ENCODE measurements at regions not wholly inside any gene's neighbourhood (a gene's known extent, or its start where the extent isn't known, plus 50 kb on each side); places are given as distances from the start of the nearest gene placed in this dataset.

DNA sequence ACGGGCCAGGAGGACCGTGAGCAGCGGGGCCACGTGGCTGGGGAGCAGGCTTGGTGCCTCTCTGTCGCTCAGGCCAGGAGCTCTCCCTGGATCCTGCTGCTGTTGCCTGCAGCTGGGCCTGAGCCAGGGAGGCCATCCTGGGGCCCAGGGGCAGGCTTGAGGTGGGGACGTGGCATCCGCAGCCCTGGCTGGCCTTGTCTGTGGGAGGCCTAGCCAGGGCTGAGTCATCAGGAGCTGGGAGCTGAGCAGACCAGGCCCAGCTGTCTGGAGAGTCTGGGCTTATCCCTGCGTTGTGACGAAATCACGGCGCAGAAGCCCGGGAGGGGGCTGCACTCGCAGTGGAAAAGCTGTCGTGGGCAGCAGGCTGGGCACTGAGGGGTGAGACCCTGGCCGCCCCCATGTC, 138.8 kb upstream of the COL5A1 start:
- DNase-seq: no peak

DNA sequence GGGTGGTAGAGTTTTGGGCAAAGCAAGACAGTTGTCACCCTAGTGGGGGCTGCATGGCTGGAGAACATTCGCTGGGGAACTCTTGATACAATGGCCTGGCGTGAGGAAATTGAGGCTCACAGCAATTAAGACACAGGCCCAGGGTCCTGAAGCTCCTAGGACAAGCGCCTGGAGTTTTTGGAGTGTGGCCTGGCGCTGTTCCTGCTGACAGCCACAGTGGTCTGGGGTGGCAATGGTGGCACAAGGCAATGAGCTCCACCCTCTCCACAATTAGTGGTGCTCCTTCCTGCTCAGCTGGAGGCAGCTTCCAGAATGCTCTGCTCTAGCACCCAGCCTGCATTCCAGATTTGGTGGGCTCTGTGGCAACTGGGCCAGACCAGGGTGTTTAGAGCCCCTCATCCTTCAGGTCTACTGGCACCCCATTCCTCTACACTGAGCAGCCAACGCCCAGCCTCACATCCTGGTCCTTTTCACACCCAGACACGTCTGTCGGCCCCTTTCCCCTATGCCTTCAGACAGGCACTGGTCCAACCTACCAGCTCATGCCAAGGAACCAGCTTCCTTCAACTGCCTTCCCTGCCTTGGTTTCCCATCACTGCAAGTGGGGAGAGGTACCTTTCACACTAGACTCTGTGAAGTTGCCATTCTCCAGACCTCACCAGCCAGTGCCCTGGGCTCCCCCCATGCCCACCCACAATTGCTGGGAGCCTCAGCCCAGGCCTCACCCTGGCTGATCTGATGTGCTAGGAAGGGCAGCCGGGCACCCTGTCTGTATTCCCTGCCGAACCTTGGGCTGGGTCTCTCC, 138.1 kb upstream of the COL5A1 start:
- DNase-seq: no peak

DNA sequence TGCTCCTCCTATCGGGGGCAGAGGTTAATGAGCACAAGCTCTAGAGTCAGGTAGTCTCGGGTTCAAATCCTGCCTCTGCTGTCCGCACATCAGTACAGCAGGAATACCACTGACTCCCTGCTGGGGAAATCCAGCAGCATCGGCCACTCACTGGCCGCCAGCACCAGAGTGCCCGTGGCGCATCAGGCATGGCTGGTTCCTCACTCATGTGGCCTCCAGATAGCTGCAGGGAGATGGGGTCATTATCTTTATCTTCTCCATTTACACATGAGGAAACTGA, 137.6 kb upstream of the COL5A1 start:
- DNase-seq: no peak

DNA sequence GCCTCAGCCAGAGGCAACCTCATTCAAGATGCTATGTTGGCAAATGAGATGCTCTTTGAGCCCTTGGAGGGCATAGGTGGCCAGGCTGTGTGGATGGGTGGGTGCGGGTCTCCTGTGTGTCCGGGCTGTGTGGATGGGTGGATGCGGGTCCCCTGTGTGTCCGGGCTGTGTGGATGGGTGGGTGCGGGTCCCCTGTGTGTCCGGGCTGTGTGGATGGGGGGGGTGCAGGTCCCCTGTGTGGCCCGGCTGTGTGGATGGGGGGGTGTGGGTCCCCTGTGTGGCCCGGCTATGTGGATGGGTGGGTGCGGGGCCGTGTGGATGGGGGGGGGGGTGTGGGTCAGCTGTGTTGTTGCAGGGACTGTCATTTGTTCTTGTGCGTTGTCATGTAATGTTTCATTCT, 136.6 kb upstream of the COL5A1 start:
- DNase-seq: no peak

DNA sequence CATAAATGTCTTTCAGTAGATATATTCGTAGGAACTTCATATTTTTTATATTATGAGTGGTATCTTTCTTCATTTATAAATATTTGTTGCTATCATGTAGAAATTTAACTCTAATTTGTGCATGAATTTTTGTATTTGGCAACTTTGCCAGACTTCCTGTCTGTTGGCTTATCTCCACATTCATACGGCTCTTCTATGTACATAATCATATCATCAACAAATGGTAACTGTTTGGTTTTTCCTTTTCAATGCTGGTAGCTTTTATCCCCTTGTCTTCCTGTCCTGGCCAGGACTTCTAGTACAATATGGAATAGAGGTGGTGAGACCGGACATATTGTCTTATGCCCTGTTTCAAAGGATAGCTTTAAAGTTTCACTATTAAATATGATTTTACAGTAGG, 132.3 kb upstream of the COL5A1 start:
- no peak for DNase-seq

DNA sequence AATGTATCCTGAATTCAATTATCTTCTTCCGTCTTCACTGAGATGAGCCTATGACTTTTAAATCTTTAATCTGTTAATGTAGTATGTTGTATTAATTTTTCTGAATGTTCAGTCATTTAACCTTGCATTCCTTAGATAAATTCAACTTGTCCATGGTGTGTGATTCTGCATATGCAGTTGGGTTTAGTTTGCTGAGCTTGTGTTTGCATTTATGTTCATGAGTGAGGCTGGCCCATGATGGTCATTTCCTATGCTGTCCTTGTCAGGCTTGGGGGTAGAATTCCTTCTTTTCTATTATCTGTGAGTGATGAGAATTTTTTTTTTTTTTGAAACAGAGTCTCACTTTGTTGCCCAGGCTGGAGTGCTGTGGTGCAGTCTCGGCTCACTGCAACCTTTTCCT, 131.8 kb upstream of the COL5A1 start:
- no peak for DNase-seq

DNA sequence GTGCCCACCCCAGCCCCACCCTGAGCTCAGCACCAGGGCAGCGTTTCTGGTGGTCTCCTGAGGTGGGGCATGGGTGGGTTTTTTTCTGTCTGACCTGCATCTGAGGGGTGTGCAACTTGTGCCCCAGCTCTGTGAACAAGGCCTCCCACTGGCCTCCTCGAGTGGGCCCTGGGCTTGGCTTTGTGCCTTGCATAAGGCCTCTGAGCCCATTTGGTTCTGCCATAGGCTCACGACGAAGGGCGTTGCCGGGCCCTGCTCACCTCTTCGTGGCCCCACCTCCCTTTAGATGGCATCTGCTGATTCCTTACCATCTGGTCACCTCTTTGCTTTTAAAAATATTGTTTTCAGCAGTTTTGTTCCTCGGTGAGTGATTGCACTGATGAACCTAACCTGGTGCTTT, 127.1 kb upstream of the COL5A1 start:
- no peak for DNase-seq

DNA sequence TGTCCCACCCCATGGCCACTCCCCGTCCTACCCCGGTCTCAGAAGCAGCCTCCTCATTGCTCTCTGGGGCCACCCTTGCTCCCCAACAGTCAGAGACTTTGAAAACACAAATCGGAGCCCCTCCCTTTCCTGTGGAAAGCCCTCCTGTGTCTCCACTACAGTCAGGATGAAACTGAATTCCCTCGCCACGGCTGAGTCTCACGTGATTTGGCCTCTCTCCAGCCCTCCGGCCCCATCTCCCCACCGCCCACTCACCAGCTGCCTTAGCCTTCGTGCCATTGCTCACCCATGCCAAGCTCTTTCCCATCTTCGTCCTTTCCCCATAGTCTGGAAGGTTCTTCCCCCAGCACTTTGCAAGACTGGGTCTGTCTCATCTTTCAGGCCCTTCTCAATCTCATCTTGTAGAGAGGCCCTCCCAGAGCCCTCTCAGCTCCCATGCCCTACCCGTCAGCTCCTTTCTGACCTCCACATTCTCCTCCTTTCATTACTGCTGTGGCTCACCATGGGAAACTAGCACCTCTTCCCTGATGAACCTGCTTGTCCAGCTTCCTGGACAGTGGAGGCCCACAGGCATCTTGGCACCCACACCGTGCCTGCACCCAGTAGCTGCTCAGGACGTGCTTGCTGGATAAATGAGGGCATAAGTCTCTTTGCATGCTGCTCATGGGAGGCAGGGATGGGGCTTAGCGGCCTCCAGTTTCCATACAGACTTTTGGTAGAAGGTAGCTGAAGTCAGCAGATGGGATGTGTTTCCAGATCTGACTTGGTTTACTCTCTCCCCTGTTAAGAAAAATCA, 126.4 kb upstream of the COL5A1 start:
- DNase-seq: no peak

DNA sequence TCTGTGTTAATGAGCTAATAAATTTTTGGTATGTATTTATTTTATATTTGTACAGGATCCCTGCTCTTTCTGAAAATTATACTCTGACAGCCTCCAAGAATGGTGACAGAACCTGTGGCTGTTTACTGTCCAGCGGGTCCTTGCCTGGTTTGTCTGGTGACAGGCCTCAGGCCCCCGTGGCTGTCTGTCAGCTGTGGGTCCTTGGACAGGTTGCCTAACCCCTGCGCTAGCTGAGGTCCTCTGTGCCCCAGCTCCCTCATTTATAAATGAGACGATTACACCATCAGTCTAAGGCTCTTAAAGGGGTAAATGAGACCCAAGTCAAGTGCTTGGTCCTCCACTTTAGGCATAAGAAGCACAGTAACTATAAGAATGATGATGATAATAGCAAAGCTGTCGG, 125.1 kb upstream of the COL5A1 start:
- no peak for DNase-seq

DNA sequence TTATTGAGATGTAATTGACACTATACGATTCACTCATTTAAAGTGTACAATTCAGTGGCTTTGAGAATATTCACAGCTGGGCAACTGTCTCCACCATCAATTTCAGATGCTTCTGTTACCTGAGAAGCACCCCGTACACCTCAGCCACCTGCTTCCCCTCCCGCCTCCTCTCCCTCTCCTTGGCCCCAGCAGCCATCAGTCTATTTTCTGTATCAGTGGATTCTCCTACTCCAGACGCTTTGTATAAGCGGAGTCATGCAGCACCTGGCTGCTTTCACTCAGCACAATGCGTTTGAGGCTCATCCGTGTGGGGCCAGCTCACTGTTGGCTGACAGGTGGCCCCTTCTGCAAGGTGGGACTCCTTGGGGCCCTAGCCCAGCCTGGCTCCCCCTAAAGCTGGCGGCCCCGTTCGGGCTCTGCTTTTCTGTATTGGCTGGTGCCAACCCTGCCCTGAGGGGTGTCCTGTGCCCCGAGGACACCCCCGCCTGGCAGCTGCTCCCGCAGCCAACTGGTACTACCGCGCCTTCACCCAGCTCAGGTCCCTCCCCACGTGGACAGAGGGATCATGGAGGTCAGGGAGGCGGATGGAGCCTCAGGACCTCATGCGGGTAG, 124.4 kb upstream of the COL5A1 start:
- no peak for DNase-seq

DNA sequence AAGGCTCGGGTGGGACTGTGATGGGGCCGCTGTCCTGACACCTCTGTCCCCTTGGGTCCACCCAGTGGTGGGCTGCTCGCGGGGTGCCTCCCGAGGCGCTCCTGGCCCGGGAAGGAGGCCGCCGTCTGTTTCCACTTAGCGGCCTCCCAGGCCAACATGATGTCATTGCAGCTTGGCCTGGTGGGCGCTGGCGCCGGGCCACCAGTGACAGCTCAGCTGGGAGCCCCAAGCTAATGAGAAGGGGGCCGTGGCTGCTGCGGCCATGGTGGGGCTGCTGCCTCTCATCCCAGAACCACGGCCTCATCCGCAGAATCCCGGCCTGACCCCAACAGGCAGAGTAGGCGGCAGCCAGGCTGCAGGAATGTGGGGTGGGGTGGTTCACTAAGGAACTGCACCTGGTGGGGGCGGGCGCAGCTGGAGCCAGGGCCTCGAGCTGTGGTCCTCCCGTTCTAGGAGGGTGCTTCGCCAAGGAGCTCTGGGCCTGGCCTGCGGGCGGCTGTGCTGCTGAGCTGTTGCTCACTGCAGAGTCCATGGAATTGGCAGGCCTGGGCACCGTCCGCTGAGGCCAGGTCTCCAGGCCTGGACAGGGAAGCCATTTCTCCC, 123.5 kb upstream of the COL5A1 start:
- DNase-seq: no peak

DNA sequence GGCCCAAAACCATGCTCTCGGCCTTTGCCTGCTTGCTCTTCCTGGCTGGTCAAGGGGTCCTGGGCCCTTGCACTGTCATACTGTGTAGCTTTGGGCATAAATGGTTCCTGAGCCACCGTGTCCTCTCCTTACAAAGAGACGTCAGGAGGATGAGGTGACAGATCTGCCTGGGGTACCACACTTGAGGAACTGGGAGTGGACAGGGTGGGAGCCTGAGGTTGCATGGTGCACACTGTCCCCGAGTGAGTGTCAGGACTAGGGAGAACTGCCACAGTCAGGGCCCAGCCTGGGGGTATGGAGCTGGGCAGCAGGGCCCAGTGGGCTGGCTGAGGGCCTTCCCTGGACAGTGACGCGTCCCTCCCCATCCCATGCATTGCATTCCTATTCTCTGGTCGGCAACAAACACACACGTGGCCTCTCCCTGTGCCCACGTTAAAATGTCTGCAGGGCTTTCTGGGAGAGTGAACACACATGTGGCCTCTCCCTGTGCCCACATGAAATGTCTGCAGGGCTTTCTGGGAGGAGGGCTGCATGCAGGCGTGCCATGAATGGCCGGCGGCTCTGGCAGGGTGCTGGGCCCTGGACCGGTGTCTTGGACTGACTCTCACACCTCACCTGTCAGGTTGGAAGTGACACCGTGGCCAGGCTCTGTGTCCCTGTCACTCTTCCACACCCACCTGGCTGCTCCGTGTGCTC, 122.1 kb upstream of the COL5A1 start:
- no peak for DNase-seq

DNA sequence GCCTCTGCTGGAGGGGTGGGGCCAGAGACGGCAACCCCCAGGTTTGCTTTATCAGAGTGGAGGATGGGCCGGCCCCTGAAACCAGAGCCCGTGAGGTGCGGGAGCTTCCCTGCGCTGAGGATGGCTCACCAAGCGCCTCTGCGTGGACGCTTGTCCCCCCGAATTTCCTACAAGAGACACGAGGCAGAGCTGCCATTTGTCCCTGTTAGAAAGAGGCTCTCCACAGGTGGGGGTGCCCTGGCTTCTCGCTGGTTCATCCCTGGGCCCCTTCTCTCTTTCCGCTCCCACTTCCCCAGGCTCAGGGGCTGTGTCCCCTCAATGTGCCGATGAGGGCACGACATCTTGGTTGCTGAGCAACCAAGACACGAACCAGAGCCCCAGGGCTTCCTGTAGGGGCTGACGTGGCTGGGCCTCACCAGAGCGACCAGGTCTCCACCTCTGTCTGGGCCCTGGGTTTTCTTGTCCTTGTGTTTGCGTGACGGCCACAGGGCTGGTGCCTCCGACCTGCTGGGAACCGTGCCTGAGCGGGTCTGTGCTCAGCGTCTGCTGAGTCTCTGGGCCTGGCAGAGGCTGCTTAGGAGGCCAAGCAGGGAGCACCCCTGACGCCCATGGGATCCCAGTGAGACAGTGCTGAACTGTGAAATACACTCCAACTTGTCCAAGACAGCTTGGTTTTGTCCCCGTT, 119.6 kb upstream of the COL5A1 start:
- DNase-seq: no peak

DNA sequence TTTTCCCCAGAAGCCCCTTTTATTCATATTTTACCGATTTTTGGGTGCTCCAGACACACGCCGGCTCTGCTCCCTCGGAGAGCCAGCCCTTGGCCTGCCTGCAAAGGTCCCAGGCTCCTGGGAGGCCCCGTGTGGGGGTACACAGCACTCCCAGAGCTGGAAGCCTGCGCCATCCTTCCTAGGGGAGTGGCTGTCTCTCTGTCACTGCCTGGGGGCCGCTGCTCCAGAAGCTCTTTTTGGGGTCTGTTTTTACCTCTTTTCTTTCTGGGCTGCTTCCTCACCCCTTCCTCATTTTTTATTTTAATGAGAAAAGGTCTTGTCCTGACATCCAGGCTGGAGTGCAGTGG, 119.1 kb upstream of the COL5A1 start:
- DNase-seq: no peak

DNA sequence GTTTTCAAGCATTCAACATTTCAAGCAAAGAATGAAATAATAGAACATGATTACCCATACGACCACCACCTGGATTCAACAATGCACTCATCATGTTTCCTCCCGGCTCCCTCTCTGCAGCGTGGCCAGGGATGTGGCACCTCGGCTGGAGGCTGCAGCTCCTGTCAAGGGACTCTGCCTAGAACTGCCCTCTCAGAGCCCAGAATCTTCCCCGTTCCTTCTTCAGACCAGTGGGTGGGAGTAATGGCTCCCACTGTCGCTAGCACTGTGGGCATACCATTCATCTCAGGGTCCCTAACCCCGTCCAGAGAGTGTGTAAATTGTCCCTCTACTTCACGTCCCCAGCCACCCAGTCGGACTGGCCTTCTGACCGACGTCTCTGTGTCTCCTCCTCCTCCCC, 118.6 kb upstream of the COL5A1 start:
- DNase-seq: no peak

DNA sequence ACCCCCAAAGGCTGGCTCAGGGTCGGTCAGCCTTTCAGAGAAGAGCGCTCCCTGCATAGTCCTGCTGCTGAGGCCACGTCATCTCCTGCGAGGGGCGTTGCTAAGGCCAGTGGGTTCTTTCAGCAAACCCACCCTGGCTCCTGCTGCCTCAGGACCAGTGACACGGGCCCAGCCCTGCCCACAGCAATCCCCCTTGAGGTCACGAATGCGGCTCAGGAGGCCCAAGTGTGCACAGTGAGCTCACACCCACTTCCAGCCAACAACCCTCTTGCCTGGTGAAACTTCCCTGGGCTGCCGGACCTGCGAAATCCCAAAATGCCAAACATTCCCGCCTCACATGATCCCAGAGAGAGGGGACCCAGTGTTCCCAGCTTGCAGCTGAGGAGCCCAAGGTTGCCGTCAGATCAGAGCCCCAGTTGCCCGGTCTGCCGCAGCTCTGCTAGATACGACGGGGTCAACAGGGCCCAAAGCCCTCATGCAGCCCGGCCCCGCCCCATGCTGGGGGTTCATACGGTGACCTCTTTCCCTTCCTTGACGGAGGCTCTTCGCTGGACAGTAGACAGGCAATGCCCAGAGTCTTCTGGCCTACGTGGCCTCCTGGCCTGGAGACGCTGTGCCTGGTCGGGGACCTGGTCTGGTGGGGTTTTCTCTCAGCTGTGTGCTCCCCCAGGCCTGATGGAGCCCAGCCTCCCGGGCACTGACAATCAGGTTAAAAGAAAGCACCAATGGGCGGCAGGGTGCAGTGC, 116.4 kb upstream of the COL5A1 start:
- no peak for DNase-seq

DNA sequence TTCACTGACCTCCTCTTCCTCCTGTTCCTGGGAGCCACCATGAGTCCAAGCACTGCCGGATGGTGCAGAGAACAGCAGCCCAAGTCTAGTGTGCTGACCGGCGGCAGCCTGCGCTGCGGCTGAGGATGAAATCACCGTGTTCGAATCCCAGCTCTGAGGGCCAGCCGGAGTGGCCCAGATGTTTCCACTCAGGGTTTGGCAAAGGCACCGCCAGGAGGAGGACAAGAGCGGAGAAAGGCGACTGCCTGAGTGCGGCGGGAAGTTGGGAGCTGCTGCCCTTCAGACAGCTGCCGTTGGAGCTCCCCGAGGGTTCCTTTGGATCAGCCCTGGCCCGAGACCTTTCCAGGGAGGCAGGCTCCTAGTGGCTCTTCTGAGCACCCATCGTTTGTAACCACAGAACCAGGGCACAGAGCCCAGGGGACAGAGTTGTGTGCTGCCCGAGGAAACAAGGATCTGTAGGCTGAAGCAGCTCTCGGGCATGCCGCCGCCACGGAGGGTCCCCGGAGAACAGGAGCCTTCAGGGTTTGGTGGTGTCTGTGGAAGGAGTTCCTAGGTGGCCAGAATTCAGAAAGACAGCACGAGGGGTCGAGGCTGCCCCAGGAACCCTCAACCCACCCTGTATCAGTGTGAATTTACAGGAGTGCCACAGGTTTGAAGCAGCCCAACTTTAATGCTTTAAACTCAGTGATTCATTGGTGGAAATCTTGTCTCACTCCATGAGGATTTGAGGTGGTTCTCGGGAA, 115.6 kb upstream of the COL5A1 start:
- no peak for DNase-seq

DNA sequence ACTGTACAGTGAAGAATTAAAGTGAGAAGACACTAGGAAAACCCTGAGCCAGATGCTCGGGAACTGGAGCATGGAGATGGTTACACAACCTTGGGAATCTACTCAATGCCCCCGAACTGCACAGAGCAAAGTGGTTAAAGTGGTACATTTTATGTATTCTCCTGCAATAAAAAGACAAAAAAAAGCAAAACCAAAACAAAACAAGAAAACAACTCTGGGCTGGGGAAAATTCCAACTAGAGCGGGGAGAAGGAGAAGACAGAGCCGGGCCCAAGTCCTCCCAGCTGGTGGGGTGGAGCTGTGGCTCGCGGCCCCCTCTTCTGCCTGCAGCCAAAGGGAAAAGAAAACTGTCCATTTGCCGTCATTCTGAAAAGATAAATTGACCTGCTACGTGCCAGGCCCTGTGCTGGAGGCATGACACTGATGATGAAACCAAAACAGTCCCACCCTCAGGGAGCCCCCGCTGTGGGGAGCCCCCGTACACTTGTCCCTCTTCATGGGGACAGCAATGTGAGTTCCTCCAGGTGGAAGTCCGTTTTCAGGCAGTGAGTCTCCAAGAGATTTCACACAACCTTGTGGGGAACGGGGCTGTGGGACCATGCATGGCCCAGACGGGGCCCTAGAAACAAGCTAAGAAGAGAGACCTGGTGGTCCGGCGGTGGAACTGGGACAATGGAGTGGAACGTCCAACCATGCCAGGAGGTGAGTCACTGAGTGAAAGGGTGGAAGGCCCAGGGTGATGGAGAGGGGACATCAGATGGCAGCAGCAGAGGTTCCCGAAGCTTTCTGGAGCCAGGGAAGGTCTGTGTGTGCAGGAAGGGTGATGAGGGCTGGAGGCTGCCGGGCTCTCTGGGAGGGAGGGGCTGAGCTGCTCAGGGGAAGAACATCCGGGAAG, 114.8 kb upstream of the COL5A1 start:
- no peak for DNase-seq

DNA sequence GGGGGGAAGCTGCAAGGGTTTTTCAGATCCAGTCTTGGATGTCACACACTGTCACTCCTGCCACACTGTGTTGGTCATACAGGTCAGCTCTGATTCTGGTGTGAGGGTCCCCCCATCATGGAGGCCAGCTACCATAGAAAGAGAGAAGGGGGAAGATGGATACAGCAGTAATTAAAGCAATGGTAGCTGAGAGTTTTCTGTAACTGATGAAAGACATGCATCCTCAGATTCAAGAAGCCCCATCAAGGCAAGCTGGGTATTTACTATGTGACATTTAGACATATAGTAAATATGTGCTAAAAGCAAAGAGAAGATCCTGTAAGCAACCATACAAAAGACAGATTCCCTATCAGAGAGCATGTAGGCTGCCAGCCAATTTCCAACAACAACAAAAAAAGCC, 110.9 kb upstream of the COL5A1 start:
- DNase-seq: no peak
